Activated CD4-positive, alpha-beta memory T cell treated with anti-CD3 and anti-CD28 coated beads for 36 hours (primary cell): ENCODE measurements at regions not wholly inside any gene's neighbourhood (a gene's known extent, or its start where the extent isn't known, plus 50 kb on each side); places are given as distances from the start of the nearest gene placed in this dataset.

Experiments used
- CTCF ChIA-PET: fragments of 350-600 bp; sonication (Branson Sonifier 250); formaldehyde crosslinking; loops from one replicate; lab custom pipeline; 2021; ENCODE audit warnings: antibody characterized with exemption, inconsistent platforms; lab: Charles Lee
- POLR2A ChIA-PET: fragments of 350-600 bp; sonication (Branson Sonifier 250); formaldehyde crosslinking; loops from one replicate; lab custom pipeline; 2021; ENCODE audit warnings: antibody characterized with exemption; lab: Charles Lee
- DNase-seq: peaks from one replicate; pipeline ENCODE4 v3.0.0-alpha.2; 2020
- H3K27ac Mint-ChIP-seq: one replicate; pipeline ENCODE4 v1.8.0; 2021; ENCODE audit warnings: mixed read lengths
- H3K27me3 Mint-ChIP-seq: one replicate; pipeline ENCODE4 v1.8.0; 2021; ENCODE audit warnings: mixed read lengths
- H3K36me3 Mint-ChIP-seq: one replicate; pipeline ENCODE4 v1.8.0; 2021; ENCODE audit warnings: mixed read lengths
- H3K4me1 Mint-ChIP-seq: one replicate; pipeline ENCODE4 v1.8.0; 2021; ENCODE audit warnings: low read depth, mixed read lengths
- H3K4me3 Mint-ChIP-seq: one replicate; pipeline ENCODE4 v1.8.0; 2021; ENCODE audit warnings: mild to moderate bottlenecking, mixed read lengths
- H3K9me3 Mint-ChIP-seq: one replicate; pipeline ENCODE4 v1.8.0; 2021; ENCODE audit warnings: mixed read lengths
- intact Hi-C: fragments of 100-400 bp; cut with micrococcal nuclease; formaldehyde crosslinking; loops from one replicate; pipeline ENCODE4 v1.15.1; 2023

GRCh38 chr11:128201801-128202200, 385.6 kb downstream of the ETS1 start:
- intact Hi-C loops: loop anchor here (2.0 kb wide), 1 partner anchor 37 kb away; no protein-coding TSS in a partner anchor
- peaks cover 11% of the 10 kb centered on the region for H3K4me1 Mint-ChIP-seq
- no peak overlapping the region for H3K27ac Mint-ChIP-seq
- no peak overlapping the region for H3K4me3 Mint-ChIP-seq
- CTCF ChIA-PET: interaction anchor here (1.1 to 1.4 kb wide), 2 partner anchors 26 to 44 kb away, joined by 3 read pairs; no protein-coding TSS in a partner anchor
- POLR2A ChIA-PET: no interaction called here
- no peaks in the 10 kb centered on the region for H3K27me3 Mint-ChIP-seq
- DNase-seq: no peak
- peaks cover 8% of the 10 kb centered on the region for H3K9me3 Mint-ChIP-seq
- H3K36me3 Mint-ChIP-seq: peaks cover 1% of the 10 kb centered on the region

GRCh38 chr11:128201009-128201408, 386.3 kb downstream of the ETS1 start:
- Mint-ChIP-seq H3K9me3 (no peaks in the 10 kb centered on the region), H3K27me3 (no peaks in the 10 kb centered on the region), H3K4me1 (peaks cover 17% of the 10 kb centered on the region), H3K36me3 (no peaks in the 10 kb centered on the region), H3K4me3 (no peak overlapping the region), H3K27ac (no peak overlapping the region)
- POLR2A ChIA-PET: no interaction called here
- intact Hi-C loops: loop anchor here (2.0 kb wide), 1 partner anchor 38 kb away; no protein-coding TSS in a partner anchor
- DNase-seq: peak; percentile 30
- CTCF ChIA-PET: interaction anchor here (1.1 to 1.4 kb wide), 2 partner anchors 25 to 43 kb away, joined by 3 read pairs; no protein-coding TSS in a partner anchor

DNA sequence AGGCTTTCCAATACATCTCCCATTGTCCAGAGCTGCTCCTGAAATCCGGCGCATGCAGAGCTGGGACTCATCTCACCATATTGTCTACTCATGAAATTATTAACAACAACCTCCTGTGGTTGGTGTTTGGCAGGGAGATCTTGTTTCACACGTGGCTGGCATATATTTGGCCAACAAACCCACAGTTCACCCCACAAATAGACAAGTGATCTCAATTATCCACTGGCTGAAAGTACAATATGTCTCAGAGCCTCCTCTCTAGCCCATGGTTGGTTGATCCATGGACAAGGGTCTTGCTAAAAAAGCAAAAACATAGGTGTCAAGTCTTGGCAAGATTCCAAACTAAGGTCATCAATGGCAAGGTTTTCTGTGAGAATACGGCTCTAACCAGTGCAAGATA, 386.9 kb downstream of the ETS1 start:
- Mint-ChIP-seq H3K27ac (no peak overlapping the region), H3K9me3 (no peaks in the 10 kb centered on the region), H3K4me3 (no peak overlapping the region), H3K36me3 (no peaks in the 10 kb centered on the region), H3K4me1 (peaks cover 21% of the 10 kb centered on the region), H3K27me3 (no peaks in the 10 kb centered on the region)
- ChIA-PET POLR2A (no interaction called here), CTCF (interaction anchor here (1.4 kb wide), 1 partner anchor 43 kb away, joined by 3 read pairs; no protein-coding TSS in a partner anchor)
- intact Hi-C loops: loop anchor here (2.0 kb wide), 1 partner anchor 38 kb away; no protein-coding TSS in a partner anchor
- DNase-seq: no peak

- intact Hi-C loops: no loop called here
- ChIA-PET CTCF (interaction anchor here (0.9 to 1.2 kb wide), 2 partner anchors 41 to 576 kb away, joined by 3 read pairs; no protein-coding TSS in a partner anchor), POLR2A (no interaction called here)
- H3K4me1 Mint-ChIP-seq: peaks cover 41% of the 10 kb centered on the region
- no peaks in the 10 kb centered on the region for H3K9me3 Mint-ChIP-seq
- H3K27ac Mint-ChIP-seq: no peak overlapping the region
- DNase-seq: no peak
- no peak overlapping the region for H3K4me3 Mint-ChIP-seq
- no peaks in the 10 kb centered on the region for H3K27me3 Mint-ChIP-seq
- no peaks in the 10 kb centered on the region for H3K36me3 Mint-ChIP-seq
Observed at GRCh38 chr11:128198216-128198772, 389.1 kb downstream of the ETS1 start.

DNA sequence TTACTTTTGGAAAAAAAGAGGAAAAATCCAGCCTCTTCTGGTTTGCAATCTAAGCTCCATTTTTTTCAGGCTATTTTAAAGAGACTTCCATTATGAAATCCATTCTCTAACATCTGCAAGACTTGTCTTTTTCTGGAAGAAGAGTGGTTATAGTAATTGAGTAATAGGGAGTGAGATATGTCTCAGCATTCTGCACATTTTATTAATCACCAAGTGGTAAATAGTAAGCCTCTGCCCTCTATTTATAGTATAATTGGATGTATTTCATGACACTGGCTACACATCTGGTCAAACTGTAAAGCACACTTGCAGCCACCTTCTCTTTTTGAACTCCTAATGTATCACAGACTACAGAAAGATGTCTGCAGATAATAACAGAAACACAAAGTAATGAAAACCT, 391.1 kb downstream of the ETS1 start:
- peaks cover 37% of the 10 kb centered on the region for H3K4me1 Mint-ChIP-seq
- DNase-seq: no peak
- H3K36me3 Mint-ChIP-seq: no peaks in the 10 kb centered on the region
- H3K9me3 Mint-ChIP-seq: no peaks in the 10 kb centered on the region
- ChIA-PET CTCF (interaction anchor here (1.1 to 1.6 kb wide), 4 partner anchors 24 to 310 kb away, joined by 3 to 6 read pairs (median 4); no protein-coding TSS in a partner anchor), POLR2A (interaction anchor here (1.1 to 1.7 kb wide), 2 partner anchors 29 to 88 kb away, joined by 4 to 5 read pairs; no protein-coding TSS in a partner anchor)
- no peaks in the 10 kb centered on the region for H3K27me3 Mint-ChIP-seq
- H3K4me3 Mint-ChIP-seq: no peak overlapping the region
- H3K27ac Mint-ChIP-seq: no peak overlapping the region
- intact Hi-C loops: no loop called here

- ChIA-PET CTCF (interaction anchor here (1.1 to 1.6 kb wide), 6 partner anchors 23 to 635 kb away, joined by 3 to 6 read pairs (median 4); no protein-coding TSS in a partner anchor), POLR2A (interaction anchor here (1.0 to 1.7 kb wide), 5 partner anchors 29 to 93 kb away, joined by 3 to 5 read pairs (median 4); no protein-coding TSS in a partner anchor)
- Mint-ChIP-seq H3K36me3 (no peaks in the 10 kb centered on the region), H3K27ac (no peak overlapping the region), H3K9me3 (no peaks in the 10 kb centered on the region), H3K4me3 (no peak overlapping the region), H3K4me1 (peaks cover 37% of the 10 kb centered on the region), H3K27me3 (no peaks in the 10 kb centered on the region)
- DNase-seq: no peak
- intact Hi-C loops: loop anchor here (1.0 kb wide), 3 partner anchors 32 to 94 kb away; no protein-coding TSS in a partner anchor
Observed at GRCh38 chr11:128195756-128196155, 391.6 kb downstream of the ETS1 start.

GRCh38 chr11:128195057-128195751, 392.2 kb downstream of the ETS1 start:
- Mint-ChIP-seq H3K27me3 (no peaks in the 10 kb centered on the region), H3K27ac (peak overlapping the region; percentile 2), H3K4me3 (no peak overlapping the region), H3K4me1 (peaks cover 38% of the 10 kb centered on the region), H3K9me3 (no peaks in the 10 kb centered on the region), H3K36me3 (no peaks in the 10 kb centered on the region)
- CTCF ChIA-PET: interaction anchor here (0.8 to 1.6 kb wide), 7 partner anchors 23 to 636 kb away, joined by 3 to 6 read pairs (median 4); no protein-coding TSS in a partner anchor
- peak; percentile 69 for DNase-seq
- POLR2A ChIA-PET: interaction anchor here (0.8 to 1.7 kb wide), 6 partner anchors 30 to 94 kb away, joined by 3 to 5 read pairs (median 4); no protein-coding TSS in a partner anchor
- intact Hi-C loops: loop anchor here (1.0 kb wide), 3 partner anchors 32 to 94 kb away; no protein-coding TSS in a partner anchor

DNA sequence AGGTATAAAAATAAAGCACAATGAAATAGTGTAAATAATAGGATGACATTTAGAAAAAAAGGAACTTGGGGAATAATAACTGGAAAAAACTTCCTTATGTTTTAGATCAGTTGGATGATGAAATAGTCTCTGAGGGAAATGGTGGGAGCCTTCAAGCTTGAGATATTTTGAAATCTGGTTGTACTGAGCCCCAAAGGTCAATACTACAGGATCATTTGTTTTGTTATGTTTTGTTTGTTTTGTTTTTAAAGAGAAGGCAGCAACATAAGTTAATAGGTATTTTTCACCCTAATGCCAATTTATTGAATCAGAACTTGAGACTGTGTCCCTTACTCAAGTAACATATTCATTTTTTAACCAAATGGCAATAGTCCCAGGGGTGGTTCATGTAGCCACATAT, 393.1 kb downstream of the ETS1 start:
- ChIA-PET POLR2A (no interaction called here), CTCF (interaction anchor here (0.8 to 1.5 kb wide), 4 partner anchors 23 to 637 kb away, joined by 3 to 5 read pairs (median 4); no protein-coding TSS in a partner anchor)
- Mint-ChIP-seq H3K27ac (no peak overlapping the region), H3K9me3 (no peaks in the 10 kb centered on the region), H3K4me1 (peaks cover 42% of the 10 kb centered on the region), H3K4me3 (no peak overlapping the region), H3K36me3 (no peaks in the 10 kb centered on the region), H3K27me3 (no peaks in the 10 kb centered on the region)
- DNase-seq: no peak
- intact Hi-C loops: no loop called here

DNA sequence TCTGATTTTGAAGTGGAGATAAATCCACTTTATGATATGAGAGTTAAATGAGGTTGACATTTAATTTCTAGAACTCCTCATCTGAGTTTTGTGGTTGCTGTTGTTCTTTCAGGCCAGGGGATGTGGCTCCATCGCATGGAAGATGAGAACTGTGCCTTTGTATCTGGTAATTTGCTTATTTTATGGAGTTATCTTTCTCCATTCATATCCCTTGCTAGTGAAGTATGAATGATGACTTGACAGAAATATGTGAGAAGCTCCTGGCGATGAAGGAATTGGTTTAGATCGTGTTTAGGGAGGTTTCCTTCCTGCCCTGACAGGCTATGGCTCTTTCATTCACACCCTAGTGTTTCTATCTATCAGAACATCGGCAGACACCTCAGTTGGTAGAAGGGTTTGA, 393.7 kb downstream of the ETS1 start:
- POLR2A ChIA-PET: no interaction called here
- no peaks in the 10 kb centered on the region for H3K36me3 Mint-ChIP-seq
- intact Hi-C loops: loop anchor here (1.0 kb wide), 1 partner anchor 21 kb away; no protein-coding TSS in a partner anchor
- H3K27ac Mint-ChIP-seq: no peak overlapping the region
- DNase-seq: no peak
- CTCF ChIA-PET: interaction anchor here (1.3 kb wide), 1 partner anchor 22 kb away, joined by 5 read pairs; no protein-coding TSS in a partner anchor
- H3K9me3 Mint-ChIP-seq: no peaks in the 10 kb centered on the region
- H3K4me1 Mint-ChIP-seq: peaks cover 42% of the 10 kb centered on the region
- H3K27me3 Mint-ChIP-seq: no peaks in the 10 kb centered on the region
- H3K4me3 Mint-ChIP-seq: no peak overlapping the region

GRCh38 chr11:128190312-128190711, 397.0 kb downstream of the ETS1 start:
- DNase-seq: no peak
- POLR2A ChIA-PET: no interaction called here
- intact Hi-C loops: no loop called here
- Mint-ChIP-seq H3K4me3 (no peak overlapping the region), H3K27me3 (no peaks in the 10 kb centered on the region), H3K36me3 (peaks cover 3% of the 10 kb centered on the region), H3K27ac (no peak overlapping the region), H3K4me1 (peaks cover 31% of the 10 kb centered on the region), H3K9me3 (peaks cover 9% of the 10 kb centered on the region)
- CTCF ChIA-PET: interaction anchor here (1.0 to 2.4 kb wide), 3 partner anchors 18 to 441 kb away, joined by 3 to 10 read pairs (median 7); no protein-coding TSS in a partner anchor

DNA sequence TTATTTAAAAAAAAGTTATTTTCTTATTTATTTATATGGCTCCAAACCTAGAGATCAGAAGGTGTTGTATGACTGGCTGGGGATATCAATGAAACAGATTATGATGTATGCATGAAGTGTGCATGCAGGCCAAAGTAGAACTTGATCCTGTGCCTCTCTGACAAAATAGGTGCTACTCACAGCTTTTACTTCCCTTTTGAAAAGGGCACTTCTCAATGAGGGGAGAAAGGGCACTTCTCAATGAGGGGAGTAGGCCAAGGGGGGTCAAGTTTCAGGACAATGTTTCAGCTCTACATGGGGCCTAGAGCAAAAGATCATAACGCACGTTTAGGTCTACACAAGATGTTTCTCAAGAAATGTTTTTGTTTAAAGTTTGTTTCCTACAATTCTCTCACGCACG, 397.5 kb downstream of the ETS1 start:
- ChIA-PET CTCF (interaction anchor here (2.3 kb wide), 1 partner anchor 18 kb away, joined by 7 read pairs; no protein-coding TSS in a partner anchor), POLR2A (no interaction called here)
- intact Hi-C loops: no loop called here
- H3K4me3 Mint-ChIP-seq: no peak overlapping the region
- H3K27ac Mint-ChIP-seq: no peak overlapping the region
- H3K36me3 Mint-ChIP-seq: peaks cover 8% of the 10 kb centered on the region
- H3K9me3 Mint-ChIP-seq: peaks cover 14% of the 10 kb centered on the region
- no peaks in the 10 kb centered on the region for H3K27me3 Mint-ChIP-seq
- DNase-seq: no peak
- H3K4me1 Mint-ChIP-seq: peaks cover 26% of the 10 kb centered on the region
